ENCODE measurements at regions not wholly inside any gene's neighbourhood (a gene's known extent, or its start where the extent isn't known, plus 50 kb on each side); places are given as distances from the start of the nearest gene placed in this dataset.

GRCh38 chr7:130959743-130960207, 225.8 kb upstream of the KLF14 start:
- H3K4me3 ChIP-seq (ENCODE audit: low read length) = peak overlapping the region; percentile 8
- H3K4me1 ChIP-seq (ENCODE audit: control insufficient read depth, insufficient read depth, low read length) = peaks cover 44% of the 10 kb centered on the region

GRCh38 chr7:130960208-130960988, 226.4 kb upstream of the KLF14 start:
- Histone ChIP-seq H3K36me3 (ENCODE audit: insufficient read depth, low read length) (peaks cover 9% of the 10 kb centered on the region), H3K4me1 (ENCODE audit: control insufficient read depth, insufficient read depth, low read length) (peaks cover 44% of the 10 kb centered on the region), H3K9ac (ENCODE audit: low read depth, low read length) (peak overlapping the region; percentile 78), H3K4me3 (ENCODE audit: low read length) (peak overlapping the region; percentile 43), H3K27me3 (ENCODE audit: control insufficient read depth, insufficient read depth, low read length) (no peaks in the 10 kb centered on the region), H3K4me2 (ENCODE audit: low read length) (peak overlapping the region; percentile 65), H3K9me3 (replicated peaks; ENCODE audit: low read length) (no peaks in the 10 kb centered on the region)

More at GRCh38 chr7:130959743-130960207, 225.8 kb upstream of the KLF14 start:
- peak overlapping the region; percentile 64 for H3K9ac ChIP-seq (ENCODE audit: low read depth, low read length)
- H3K36me3 ChIP-seq (ENCODE audit: insufficient read depth, low read length) = peaks cover 12% of the 10 kb centered on the region
- peak overlapping the region; percentile 58 for H3K4me2 ChIP-seq (ENCODE audit: low read length)
- no peaks in the 10 kb centered on the region for H3K9me3 ChIP-seq (replicated peaks; ENCODE audit: low read length)
- no peaks in the 10 kb centered on the region for H3K27me3 ChIP-seq (ENCODE audit: control insufficient read depth, insufficient read depth, low read length)

DNA sequence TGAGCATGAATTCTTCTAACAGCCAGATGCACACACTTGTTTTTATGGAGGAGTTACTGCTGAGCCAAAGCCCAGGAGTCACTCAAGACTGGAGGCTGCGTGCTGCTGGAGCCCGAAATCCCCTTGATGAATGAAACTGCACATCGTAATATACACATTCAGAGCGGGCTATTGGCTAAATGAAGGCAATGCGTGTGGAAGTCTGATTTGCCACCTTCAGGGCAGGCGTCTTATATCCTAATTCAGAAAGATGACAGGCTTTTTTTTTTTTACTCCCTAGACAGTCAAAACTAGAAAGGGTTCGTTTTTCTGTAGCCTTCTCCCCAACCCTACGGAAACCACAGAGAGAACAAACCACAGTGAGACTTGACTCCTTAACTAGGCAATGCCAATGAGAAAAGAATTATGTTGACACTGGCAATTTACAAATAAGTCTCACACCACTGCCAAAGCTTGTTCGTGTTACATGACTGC, 227.2 kb upstream of the KLF14 start:
- H3K4me1 ChIP-seq (ENCODE audit: control insufficient read depth, insufficient read depth, low read length) = peaks cover 39% of the 10 kb centered on the region
- peak overlapping the region; percentile 43 for H3K4me3 ChIP-seq (ENCODE audit: low read length)

DNA sequence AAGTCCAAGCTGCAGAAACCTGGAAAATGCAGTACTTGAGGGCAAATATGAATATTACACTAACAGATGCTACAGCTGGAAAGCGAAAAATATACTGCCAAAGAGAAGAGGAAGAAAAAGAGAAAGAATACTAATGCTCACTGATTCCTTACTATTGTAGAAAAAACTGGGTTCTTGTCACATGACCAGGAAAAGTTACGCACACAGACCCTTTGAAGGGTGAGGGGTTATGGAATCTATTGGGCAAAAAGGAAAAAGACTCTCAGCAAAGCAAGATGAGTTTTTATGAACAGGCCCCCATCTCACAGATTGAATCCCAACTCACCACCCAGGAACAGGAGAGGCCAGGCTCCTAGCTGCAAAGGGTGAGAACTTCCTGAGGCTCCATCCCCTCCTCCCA, 228.1 kb upstream of the KLF14 start:
- Histone ChIP-seq H3K9me3 (replicated peaks; ENCODE audit: low read length) (no peaks in the 10 kb centered on the region), H3K27me3 (ENCODE audit: control insufficient read depth, insufficient read depth, low read length) (no peaks in the 10 kb centered on the region), H3K4me2 (ENCODE audit: low read length) (no peak overlapping the region), H3K4me3 (ENCODE audit: low read length) (no peak overlapping the region), H3K4me1 (ENCODE audit: control insufficient read depth, insufficient read depth, low read length) (peaks cover 31% of the 10 kb centered on the region), H3K9ac (ENCODE audit: low read depth, low read length) (no peak overlapping the region), H3K36me3 (ENCODE audit: insufficient read depth, low read length) (peaks cover 19% of the 10 kb centered on the region)

More for the DNA sequence above, 227.2 kb upstream of the KLF14 start:
- Histone ChIP-seq H3K9me3 (replicated peaks; ENCODE audit: low read length) (no peaks in the 10 kb centered on the region), H3K27me3 (ENCODE audit: control insufficient read depth, insufficient read depth, low read length) (no peaks in the 10 kb centered on the region), H3K36me3 (ENCODE audit: insufficient read depth, low read length) (peaks cover 11% of the 10 kb centered on the region), H3K4me2 (ENCODE audit: low read length) (peak overlapping the region; percentile 65), H3K9ac (ENCODE audit: low read depth, low read length) (peak overlapping the region; percentile 78)

DNA sequence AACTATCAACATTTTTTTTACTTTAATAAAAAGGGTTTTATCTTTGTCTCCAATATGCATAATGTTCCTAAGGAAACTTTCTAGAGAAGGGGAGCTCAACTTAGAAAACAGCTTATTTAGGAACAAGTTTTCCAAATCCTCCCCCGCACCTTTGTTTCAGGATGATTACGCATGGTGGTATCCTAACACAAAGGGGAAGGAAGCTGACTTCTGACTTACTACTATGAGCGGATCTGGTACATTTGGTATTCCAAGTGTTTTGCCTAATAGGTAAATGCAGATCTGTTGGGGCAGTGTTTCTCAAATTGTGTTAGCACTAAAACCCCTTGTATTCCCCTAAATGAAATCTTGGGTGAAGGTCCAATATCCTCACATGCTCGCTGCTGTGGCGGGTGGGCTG, 229.3 kb upstream of the KLF14 start:
- peaks cover 31% of the 10 kb centered on the region for H3K4me1 ChIP-seq (ENCODE audit: control insufficient read depth, insufficient read depth, low read length)
- H3K9ac ChIP-seq (ENCODE audit: low read depth, low read length) = no peak overlapping the region
- no peak overlapping the region for H3K4me2 ChIP-seq (ENCODE audit: low read length)
- no peaks in the 10 kb centered on the region for H3K27me3 ChIP-seq (ENCODE audit: control insufficient read depth, insufficient read depth, low read length)
- no peak overlapping the region for H3K4me3 ChIP-seq (ENCODE audit: low read length)
- H3K9me3 ChIP-seq (replicated peaks; ENCODE audit: low read length) = no peaks in the 10 kb centered on the region
- peaks cover 21% of the 10 kb centered on the region for H3K36me3 ChIP-seq (ENCODE audit: insufficient read depth, low read length)

GRCh38 chr7:130965515-130965914, 231.5 kb upstream of the KLF14 start:
- Histone ChIP-seq H3K36me3 (ENCODE audit: insufficient read depth, low read length) (peaks cover 21% of the 10 kb centered on the region), H3K9ac (ENCODE audit: low read depth, low read length) (no peak overlapping the region), H3K4me2 (ENCODE audit: low read length) (no peak overlapping the region), H3K9me3 (replicated peaks; ENCODE audit: low read length) (no peaks in the 10 kb centered on the region), H3K4me3 (ENCODE audit: low read length) (no peak overlapping the region), H3K4me1 (ENCODE audit: control insufficient read depth, insufficient read depth, low read length) (peaks cover 20% of the 10 kb centered on the region), H3K27me3 (ENCODE audit: control insufficient read depth, insufficient read depth, low read length) (no peaks in the 10 kb centered on the region)

DNA sequence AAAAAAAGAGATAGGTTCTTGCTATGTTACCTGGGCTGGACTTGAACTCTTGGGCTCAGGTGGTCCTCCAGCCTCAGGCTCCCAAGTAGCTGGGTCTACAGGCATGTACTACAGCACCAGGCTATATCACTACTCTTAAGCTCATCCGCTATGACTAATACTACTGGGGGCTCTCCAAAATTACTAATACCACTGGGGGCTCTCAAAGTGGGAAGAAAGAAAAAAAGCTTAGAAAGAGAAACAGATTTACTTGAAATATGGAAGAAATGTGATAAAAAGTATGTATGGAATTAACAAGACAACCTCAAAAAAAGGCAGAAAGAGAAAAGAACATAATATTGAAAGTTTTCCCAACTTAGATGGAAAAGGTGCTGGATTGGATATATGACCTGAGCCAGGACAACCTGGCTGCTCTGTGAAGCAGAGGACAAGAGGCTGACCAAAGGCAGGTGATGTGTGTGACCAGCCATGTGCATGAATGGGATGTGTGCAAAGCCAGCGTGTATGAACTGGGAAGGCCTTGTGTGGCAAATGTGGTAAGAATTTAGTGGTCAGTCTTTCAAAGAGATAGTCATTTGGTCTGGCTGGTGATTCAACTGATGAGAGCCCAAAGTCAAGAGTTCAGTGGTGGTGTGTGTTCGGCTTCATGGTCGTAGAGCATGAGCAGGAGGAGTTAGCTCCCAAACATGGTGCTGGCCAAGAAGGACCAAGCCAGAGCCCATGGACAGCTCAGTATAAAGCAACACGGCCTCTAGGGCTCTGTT, 232.4 kb upstream of the KLF14 start:
- Histone ChIP-seq H3K27me3 (ENCODE audit: control insufficient read depth, insufficient read depth, low read length) (no peaks in the 10 kb centered on the region), H3K4me2 (ENCODE audit: low read length) (no peak overlapping the region), H3K4me1 (ENCODE audit: control insufficient read depth, insufficient read depth, low read length) (peaks cover 11% of the 10 kb centered on the region), H3K36me3 (ENCODE audit: insufficient read depth, low read length) (peaks cover 21% of the 10 kb centered on the region), H3K9ac (ENCODE audit: low read depth, low read length) (no peak overlapping the region), H3K4me3 (ENCODE audit: low read length) (no peak overlapping the region), H3K9me3 (replicated peaks; ENCODE audit: low read length) (no peaks in the 10 kb centered on the region)

- Histone ChIP-seq H3K27me3 (ENCODE audit: control insufficient read depth, insufficient read depth, low read length) (no peaks in the 10 kb centered on the region), H3K9me3 (replicated peaks; ENCODE audit: low read length) (no peaks in the 10 kb centered on the region), H3K9ac (ENCODE audit: low read depth, low read length) (no peak overlapping the region), H3K36me3 (ENCODE audit: insufficient read depth, low read length) (peaks cover 16% of the 10 kb centered on the region), H3K4me2 (ENCODE audit: low read length) (no peak overlapping the region), H3K4me1 (ENCODE audit: control insufficient read depth, insufficient read depth, low read length) (no peaks in the 10 kb centered on the region), H3K4me3 (ENCODE audit: low read length) (no peak overlapping the region)
These were observed 236.2 kb upstream of the KLF14 start for GRCh38 chr7:130970196-130970595.

GRCh38 chr7:130970696-130971095, 236.7 kb upstream of the KLF14 start:
- no peak overlapping the region for H3K4me3 ChIP-seq (ENCODE audit: low read length)
- H3K27me3 ChIP-seq (ENCODE audit: control insufficient read depth, insufficient read depth, low read length) = no peaks in the 10 kb centered on the region
- H3K4me1 ChIP-seq (ENCODE audit: control insufficient read depth, insufficient read depth, low read length) = no peaks in the 10 kb centered on the region
- peaks cover 16% of the 10 kb centered on the region for H3K36me3 ChIP-seq (ENCODE audit: insufficient read depth, low read length)
- no peak overlapping the region for H3K4me2 ChIP-seq (ENCODE audit: low read length)
- H3K9me3 ChIP-seq (replicated peaks; ENCODE audit: low read length) = no peaks in the 10 kb centered on the region
- H3K9ac ChIP-seq (ENCODE audit: low read depth, low read length) = no peak overlapping the region

DNA sequence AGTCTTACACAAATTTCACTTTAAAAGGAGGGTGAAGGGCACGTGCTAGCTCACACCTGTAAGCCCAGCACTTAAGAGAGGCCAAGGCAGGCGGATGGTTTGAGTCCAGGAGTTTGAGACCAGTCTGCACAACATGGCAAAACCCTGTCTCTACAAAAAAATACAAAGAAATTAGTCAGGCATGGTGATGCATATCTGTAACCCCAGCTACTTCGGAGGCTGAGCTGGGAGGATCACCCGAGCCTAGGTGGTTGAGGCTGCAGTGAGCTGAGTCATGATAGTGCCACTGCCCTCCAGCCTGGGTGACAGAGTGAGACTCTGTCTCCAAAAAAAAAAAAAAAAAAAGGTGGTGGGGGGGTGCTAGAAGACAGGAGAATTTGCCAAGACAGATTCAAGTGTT, 237.3 kb upstream of the KLF14 start:
- peaks cover 12% of the 10 kb centered on the region for H3K36me3 ChIP-seq (ENCODE audit: insufficient read depth, low read length)
- no peaks in the 10 kb centered on the region for H3K9me3 ChIP-seq (replicated peaks; ENCODE audit: low read length)
- no peaks in the 10 kb centered on the region for H3K27me3 ChIP-seq (ENCODE audit: control insufficient read depth, insufficient read depth, low read length)
- no peaks in the 10 kb centered on the region for H3K4me1 ChIP-seq (ENCODE audit: control insufficient read depth, insufficient read depth, low read length)
- H3K4me2 ChIP-seq (ENCODE audit: low read length) = no peak overlapping the region
- no peak overlapping the region for H3K4me3 ChIP-seq (ENCODE audit: low read length)
- no peak overlapping the region for H3K9ac ChIP-seq (ENCODE audit: low read depth, low read length)

DNA sequence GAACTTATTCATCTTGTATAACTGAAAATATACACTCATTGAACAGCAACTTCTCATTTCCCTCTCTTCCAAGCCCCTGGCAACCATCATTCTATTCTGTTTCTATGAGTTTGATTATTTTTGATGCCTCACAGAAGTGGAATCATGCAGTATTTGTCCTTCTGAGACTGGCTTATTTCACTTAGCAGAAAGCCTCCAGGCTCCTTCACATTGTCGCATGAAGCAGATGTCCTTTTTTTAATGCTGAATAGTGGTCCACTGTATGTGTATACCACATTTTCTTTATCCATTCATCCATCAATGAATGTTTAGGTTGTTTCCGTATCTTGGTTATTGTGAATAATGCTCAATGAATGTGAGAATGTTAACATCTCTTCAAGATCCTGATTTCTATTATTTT, 238.2 kb upstream of the KLF14 start:
- no peaks in the 10 kb centered on the region for H3K4me1 ChIP-seq (ENCODE audit: control insufficient read depth, insufficient read depth, low read length)
- H3K4me2 ChIP-seq (ENCODE audit: low read length) = no peak overlapping the region
- no peaks in the 10 kb centered on the region for H3K27me3 ChIP-seq (ENCODE audit: control insufficient read depth, insufficient read depth, low read length)
- H3K36me3 ChIP-seq (ENCODE audit: insufficient read depth, low read length) = peaks cover 5% of the 10 kb centered on the region
- H3K4me3 ChIP-seq (ENCODE audit: low read length) = no peak overlapping the region
- no peaks in the 10 kb centered on the region for H3K9me3 ChIP-seq (replicated peaks; ENCODE audit: low read length)
- no peak overlapping the region for H3K9ac ChIP-seq (ENCODE audit: low read depth, low read length)

Data from skeletal muscle satellite cell (primary cell).